ENCODE measurements at regions not wholly inside any gene's neighbourhood (a gene's known extent, or its start where the extent isn't known, plus 50 kb on each side); places are given as distances from the start of the nearest gene placed in this dataset.

- Histone ChIP-seq H3K4me3 (ENCODE audit: low read depth, low read length, poor library complexity, severe bottlenecking) (no peak overlapping the region), H3K27me3 (replicated peaks; ENCODE audit: insufficient read depth, low read depth, low read length, poor library complexity) (no peaks in the 10 kb centered on the region), H3K36me3 (ENCODE audit: insufficient read depth, low read length, poor library complexity, severe bottlenecking) (no peaks in the 10 kb centered on the region), H3K4me1 (ENCODE audit: insufficient read depth, low read length, poor library complexity, severe bottlenecking) (no peaks in the 10 kb centered on the region), H3K9me3 (ENCODE audit: low read depth, low read length, poor library complexity, severe bottlenecking) (no peaks in the 10 kb centered on the region), H3K27ac (ENCODE audit: low read depth, low read length, poor library complexity, severe bottlenecking) (no peak overlapping the region)
- no peak for DNase-seq (ENCODE audit: low spot score)
- POLR2A ChIA-PET (ENCODE audit: low non-redundant PET), result no interaction called here
- intact Hi-C loops (cut with micrococcal nuclease; ENCODE audit: unreplicated experiment), result loop anchor here (5.0 kb wide), 1 partner anchor 63 kb away; no protein-coding TSS in a partner anchor
- CTCF ChIA-PET, result interaction anchor here (0.7 kb wide), 1 partner anchor 20 kb away, joined by 3 read pairs; no protein-coding TSS in a partner anchor
- no TSS peak for BruUV-seq (replicated peaks)
- TF ChIP-seq CTCF (conservative IDR thresholded peaks at IDR 0.05; ENCODE audit: low read depth, low read length) (no peak), EZH2 (IDR thresholded peaks at IDR 0.05; ENCODE audit: borderline replicate concordance, low read depth, low read length, poor library complexity, severe bottlenecking) (no peak)
These were observed 51.0 kb upstream of the IL17B start for GRCh38 chr5:149429839-149430721.

Small RNA genes in the stretch of these regions (microRNA-seq; reads per million reads assigned to microRNA genes)
- gene MIR145, result 27.5 reads per million, percentile 48 among the genes with 10 or more reads in this experiment

Data from A673 (cell line).